Activated effector memory CD4-positive, alpha-beta T cell treated with Interleukin-2 at 50 U/mL for 16 hours (primary cell): ENCODE measurements at regions not wholly inside any gene's neighbourhood (a gene's known extent, or its start where the extent isn't known, plus 50 kb on each side); places are given as distances from the start of the nearest gene placed in this dataset.
"Not testable (repeated sequence)": the region's sequence is repeated elsewhere in the genome, so short reads cannot be mapped to it uniquely, and the experiment has no call there.

ENCODE experiments used
- DNase-seq: peaks from one replicate; pipeline ENCODE4 v3.0.0-alpha.2; 2020

- no peak for DNase-seq
Measured at GRCh38 chr11:134656861-134657540, 245.0 kb upstream of the B3GAT1 start.

GRCh38 chr11:134656086-134656840 lies 244.2 kb upstream of the B3GAT1 start:
- DNase-seq, result not testable (repeated sequence)

DNA sequence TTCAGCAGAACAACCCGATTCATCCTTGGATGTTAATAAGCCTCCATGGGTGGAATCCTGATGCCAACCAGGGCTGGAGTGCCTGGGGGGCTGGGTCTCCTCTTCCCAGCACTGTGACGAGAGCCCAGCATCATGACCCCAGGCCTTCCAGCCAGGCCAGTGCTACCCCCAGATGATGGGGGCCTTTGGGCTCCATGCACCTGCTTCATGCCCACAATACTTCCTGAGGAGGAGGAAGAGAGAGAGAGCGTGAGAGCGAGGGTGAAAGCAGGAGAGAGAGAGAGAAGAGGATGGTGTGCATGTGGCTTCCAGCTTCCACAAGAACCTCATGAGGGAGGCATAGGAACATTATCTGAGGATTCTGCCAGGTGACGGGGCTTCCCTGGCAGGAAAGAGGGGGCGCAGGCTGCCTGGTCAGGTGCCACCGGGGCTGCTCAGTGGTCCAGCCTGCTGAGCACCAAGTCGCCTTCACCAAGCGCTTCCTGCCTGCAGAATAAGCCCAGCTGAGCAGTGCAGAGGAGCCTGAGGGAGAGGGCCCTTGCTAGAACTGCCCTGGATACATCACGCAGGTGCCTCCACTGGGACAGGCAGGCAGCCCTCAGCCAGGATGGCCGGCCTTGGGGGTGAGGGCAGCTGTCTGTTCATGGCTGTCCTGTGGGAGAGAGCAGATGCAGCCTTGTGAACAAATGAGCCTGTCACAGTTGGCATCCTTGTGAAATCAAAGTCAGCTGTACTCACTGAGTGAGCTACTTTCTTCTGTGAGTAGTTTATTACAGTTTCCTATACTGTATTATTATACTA lies 243.3 kb upstream of the B3GAT1 start:
- DNase-seq, result no peak

DNA sequence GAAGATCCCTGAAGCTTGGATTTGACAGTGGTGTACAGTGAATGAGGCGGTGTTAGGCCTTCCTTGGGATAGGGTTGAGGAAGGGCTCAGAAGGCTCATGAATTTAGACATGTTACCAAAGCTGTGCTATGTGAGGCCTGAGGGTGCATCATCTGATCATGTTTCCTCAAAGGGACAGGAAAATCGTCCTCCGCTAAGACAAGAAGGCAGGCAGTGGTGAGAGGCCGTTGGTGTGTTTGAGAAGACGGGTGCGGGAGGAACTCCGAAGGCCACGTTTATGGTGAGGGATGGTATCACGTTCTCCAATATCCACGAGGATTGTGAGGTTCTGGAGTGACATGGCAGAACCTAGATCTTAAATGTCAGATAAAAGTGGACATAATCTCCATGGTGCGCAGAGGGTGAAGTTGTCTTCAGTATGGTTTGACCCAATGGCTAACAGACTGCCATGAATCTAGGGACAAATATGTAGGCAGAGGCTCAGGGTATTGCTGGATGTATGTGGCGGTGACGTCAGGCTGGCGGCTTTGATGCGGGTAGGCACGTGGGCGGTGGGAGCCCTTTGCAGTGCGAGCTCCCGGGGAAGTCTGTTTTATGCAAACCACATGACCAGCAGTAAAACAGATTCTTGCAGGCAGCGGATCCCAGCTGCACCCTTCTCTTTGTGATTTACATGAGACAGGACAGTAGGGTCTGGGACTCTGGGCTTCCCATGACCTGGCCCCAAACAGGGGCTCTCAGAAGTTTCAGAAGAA lies 242.3 kb upstream of the B3GAT1 start:
- DNase-seq, result no peak

- DNase-seq, result no peak
Measured at GRCh38 chr11:134652586-134653255, 240.7 kb upstream of the B3GAT1 start.

DNA sequence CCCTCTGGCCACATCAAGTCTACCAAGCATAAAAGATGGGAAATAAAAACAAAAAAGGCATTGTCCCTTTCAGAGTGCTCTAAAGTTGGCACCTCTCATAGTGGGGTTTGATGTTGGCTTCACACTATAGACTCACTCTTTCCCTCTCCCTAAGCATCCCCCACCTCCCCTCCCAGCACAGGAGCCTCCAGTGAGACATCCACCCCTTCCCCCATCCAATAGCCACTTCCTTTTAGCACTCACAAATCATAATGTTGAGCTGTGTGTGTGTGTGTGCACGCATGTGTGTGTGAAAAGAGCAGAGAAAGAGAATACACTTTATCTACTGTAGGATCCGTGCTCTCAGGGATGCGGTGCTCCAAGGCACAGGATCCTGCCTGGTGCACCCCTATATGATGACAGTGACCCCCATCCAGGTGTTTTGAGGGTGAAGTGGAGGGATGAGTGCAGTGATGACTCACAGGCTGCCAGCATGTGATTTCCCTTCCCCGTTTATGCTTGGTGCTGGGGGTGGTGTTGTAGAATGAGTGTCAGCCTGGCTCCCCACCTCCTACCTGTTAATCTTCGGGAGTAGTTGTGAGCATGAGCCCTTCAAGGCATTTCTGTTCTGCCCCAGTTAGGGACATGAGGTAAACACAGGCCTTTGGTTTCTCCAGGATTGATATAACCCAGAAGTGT lies 235.2 kb upstream of the B3GAT1 start:
- no peak for DNase-seq

DNA sequence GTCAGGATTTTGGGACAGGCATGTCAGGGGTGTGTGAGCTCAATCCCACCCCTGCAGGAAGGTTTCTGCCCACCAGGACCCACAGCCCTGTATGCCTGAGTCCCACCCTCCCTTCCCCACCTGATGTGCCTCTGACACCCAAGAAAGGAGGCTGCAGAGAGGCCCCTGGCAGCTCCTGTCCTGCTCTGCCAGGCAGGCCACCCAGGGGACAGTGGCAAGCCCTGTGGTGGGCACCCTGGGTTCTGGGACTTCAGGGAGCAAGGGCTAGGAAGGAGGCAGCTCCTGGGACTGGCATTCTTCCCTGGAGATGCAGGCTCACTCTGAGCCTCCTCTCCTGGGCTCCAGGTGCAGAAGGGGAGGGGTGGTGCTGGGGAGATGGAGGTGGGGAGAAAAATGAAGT lies 234.5 kb upstream of the B3GAT1 start:
- DNase-seq, result no peak

- no peak for DNase-seq
Measured at GRCh38 chr11:134645576-134645975, 233.5 kb upstream of the B3GAT1 start.

GRCh38 chr11:134644476-134645456 lies 232.7 kb upstream of the B3GAT1 start:
- DNase-seq, result no peak

GRCh38 chr11:134643115-134644012 lies 231.3 kb upstream of the B3GAT1 start:
- DNase-seq, result no peak

- DNase-seq, result no peak
Measured at GRCh38 chr11:134642206-134642605, 230.2 kb upstream of the B3GAT1 start.

DNA sequence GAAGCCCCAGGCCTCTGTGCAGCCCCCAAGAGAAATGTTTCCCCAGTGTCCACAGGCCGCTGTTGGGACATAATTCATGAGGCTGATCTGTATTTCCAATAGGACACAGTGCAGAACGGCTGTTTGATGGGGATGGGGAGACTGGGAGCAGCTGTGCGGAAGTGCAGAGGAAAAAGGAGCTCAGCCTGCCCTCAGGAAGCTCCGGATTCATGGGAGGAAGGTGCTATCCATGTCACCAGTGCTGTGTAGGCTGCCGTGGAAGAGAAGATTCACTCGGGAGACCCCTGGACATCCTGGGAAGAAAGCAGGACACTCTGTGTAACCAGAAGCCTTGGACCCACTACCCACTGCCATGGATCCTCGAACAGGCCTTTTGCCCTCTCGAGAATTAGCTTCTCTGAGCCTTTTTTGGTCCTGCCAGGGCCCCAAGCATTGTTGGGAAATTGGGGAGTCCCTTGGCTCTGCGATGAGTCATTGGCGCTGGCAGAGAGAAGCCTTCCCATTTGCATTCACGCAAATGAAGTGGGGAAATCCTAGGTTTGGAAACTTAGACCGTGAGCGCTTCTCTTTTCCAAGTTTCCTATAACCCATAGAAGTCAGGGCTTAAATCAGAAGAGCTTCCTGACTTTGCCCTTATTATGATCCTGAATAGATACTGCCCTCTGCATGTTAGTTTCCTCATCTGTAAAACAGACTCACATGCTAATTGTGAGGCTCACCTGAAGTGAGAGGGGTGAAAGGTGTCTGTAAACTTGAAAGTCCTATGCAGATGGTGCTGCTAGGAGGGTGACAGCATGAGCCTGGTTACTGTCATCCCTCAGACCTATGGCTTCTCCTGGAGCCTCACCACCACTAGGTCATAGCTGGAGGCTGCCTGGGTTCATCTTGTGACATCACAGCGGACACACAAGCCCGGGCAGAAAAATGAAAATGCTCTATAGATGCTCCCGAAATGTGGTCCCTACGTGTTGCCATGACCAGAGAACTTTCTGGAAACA lies 229.2 kb upstream of the B3GAT1 start:
- DNase-seq, result no peak

DNA sequence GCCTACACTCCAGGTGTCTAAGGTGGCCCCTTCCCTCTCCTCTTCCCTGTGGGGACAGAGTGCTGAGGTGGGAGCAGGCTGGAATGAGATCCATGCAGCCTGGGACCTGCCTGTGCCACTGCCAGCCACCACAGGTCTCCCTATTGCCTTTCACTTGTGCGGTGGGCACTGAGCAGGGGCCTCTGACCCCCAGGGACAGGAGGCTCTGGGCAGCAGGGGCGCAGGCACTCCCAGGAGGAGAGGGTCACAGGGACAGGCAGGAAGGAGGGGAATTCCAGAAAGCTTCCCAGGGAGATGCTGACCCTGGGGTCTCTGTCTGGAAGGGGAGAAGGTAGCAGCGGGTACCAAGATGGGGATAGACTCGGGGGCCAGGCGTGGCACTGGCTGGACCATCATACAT lies 228.5 kb upstream of the B3GAT1 start:
- DNase-seq, result no peak

DNA sequence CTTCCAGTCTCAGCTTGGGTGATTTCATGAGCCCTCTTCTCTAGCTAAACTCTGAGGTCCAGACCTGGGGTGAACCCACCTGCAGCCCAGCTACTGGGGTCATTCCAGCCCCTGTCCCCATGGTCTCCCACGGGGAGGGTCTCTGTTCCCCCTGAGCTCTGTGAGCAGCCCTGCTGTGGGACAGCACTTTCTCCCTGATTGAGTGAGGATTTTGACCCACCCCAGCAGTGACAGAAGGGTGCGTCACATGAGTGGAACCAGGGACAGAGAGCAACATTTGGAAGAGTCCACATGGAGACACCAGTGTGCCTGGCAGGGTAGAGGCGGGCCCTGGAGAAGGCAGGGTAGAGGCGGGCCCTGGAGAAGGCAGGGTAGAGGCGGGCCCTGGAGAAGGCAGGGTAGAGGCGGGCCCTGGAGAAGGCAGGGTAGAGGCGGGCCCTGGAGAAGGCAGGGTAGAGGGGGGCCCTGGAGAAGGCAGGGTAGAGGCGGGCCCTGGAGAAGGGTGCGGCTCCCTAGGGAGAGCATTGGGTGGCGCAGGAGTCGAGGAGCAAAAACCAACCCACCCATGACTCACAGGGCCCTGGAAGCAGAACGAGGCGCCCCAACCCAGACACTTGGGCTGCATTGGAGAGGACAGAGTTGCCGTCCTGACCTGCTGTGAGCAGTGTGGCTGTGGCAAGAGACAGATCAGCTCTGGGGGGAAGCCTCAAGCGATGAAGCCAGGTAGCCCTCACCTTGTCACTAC lies 227.7 kb upstream of the B3GAT1 start:
- no peak for DNase-seq

DNA sequence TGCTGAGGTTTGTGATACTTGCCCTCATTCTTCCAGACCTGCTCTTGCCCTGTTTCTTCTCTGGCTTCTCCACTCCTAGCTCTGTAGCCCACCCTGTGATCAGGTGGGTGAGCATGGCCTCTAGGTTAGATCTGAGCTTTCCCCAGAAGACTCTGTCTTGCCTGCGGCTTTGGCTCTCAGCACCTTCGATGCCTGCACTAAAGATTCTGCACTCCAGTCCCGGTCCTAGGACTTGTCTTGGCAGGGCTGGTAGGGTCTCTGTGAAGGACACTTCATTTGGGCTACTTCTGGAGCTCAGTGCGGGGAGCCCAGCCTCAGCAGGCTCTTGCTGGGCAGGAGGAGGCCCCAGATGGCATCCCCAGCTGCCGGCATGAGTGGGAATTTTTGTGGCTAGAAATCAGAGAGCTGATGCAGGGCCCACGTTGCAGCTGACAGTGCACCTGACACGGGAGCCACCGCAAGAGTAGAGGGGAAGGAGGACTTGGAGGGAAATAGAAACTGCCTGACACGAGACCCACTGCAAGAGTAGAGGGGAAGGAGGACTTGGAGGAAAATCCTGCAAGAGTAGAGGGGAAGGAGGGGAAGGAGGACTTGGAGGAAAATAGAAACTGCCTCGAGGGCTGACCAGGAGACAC lies 226.9 kb upstream of the B3GAT1 start:
- DNase-seq, result no peak

DNA sequence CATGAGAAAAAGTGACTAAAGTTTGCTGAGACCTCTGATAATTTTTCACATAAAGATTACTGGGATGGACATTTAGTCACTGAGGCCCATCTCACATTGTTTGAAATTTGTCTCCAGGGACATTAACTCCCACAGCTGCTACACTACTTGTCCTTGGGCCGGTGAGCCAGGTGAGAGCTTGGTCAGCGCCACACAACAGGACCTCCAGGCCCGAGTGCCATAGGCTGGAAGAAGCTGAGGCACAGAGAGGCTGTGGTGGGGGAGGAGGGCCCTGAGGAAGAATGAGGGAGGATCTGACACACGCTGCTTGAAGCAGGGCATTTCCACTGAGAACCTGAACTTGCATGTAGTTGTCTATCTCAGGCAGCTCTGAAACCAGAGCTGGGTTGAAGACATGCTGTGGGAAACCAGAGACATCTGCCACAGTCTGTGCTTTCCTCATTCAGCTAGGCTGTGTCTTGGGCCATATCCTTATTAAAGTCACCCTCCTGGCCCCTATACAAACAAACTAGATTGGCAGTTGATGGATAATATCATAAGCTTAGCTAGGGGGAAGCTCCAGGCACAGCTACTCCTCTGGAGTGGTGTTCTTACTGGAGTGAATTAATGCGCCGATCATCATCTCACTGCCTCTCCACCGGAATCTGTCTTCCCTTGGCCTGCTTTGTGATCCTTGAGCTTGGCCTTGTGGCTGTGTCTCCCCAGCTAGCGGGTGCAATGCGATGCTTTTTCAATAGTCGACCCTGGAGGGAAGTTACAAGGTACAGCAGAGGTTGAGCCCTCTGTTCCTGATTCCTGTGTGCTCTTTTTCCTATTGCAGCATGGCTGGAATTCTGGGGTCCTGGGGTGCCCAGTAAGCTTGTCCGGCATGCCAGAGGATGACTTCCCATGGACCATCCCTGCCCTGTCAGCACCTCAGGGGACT lies 225.3 kb upstream of the B3GAT1 start:
- no peak for DNase-seq
